Right lobe of liver (tissue), 6 donors: ENCODE measurements at regions not wholly inside any gene's neighbourhood (a gene's known extent, or its start where the extent isn't known, plus 50 kb on each side); places are given as distances from the start of the nearest gene placed in this dataset.
"Not testable (repeated sequence)": the region's sequence is repeated elsewhere in the genome, so short reads cannot be mapped to it uniquely, and the experiment has no call there.

Experiments
- ATAC-seq, 4 donors: fragments of 200-7000 bp; cut with Tn5 transposase; one replicate each; pipeline ENCODE4 v1.9.1; 2020; ENCODE audit warnings: mild to moderate bottlenecking in 4 of 4, moderate library complexity in 4 of 4
- DNase-seq, 3 donors: peaks; one replicate each; pipeline ENCODE4 v3.0.0-alpha.2; 2020
- H3K27ac ChIP-seq, 3 donors: fragments of 200-600 bp; one replicate each; pipeline ENCODE4 v1.8.0; 2022
- H3K27me3 ChIP-seq, 2 donors: fragments of 200-600 bp; one replicate each; pipeline ENCODE4 v1.8.0; 2022
- H3K36me3 ChIP-seq, 4 donors: fragments of 200-600 bp; sonication (generic) in 1 of 4; one replicate each; pipeline versions ENCODE4 v1.5.1 to v1.8.0; 2017 to 2022; ENCODE audit warnings: control low read depth in 1 of 4
- H3K4me1 ChIP-seq, 4 donors: fragments of 200-600 bp; sonication (generic) in 1 of 4; one replicate each; pipeline versions ENCODE4 v1.5.1 to v1.8.0; 2017 to 2022; ENCODE audit warnings: control low read depth in 1 of 4
- H3K4me3 ChIP-seq, 3 donors: fragments of 200-600 bp; one replicate each; pipeline ENCODE4 v1.8.0; 2022
- H3K9me3 ChIP-seq, 4 donors: fragments of 200-600 bp; sonication (generic) in 1 of 4; one replicate each; pipeline versions ENCODE4 v1.5.1 to v1.8.0; 2017 to 2022; ENCODE audit warnings: control low read depth in 1 of 4
- WGBS: methylation state at CpG from one replicate; pipeline ENCODE4 v1.1.6; 2018; ENCODE audit warnings: low coverage, low lambda C conversion rate; ENCODE audit not compliant: insufficient coverage; ENCODE audit errors: missing lambda C conversion rate; 5-methylcytosine and 5-hydroxymethylcytosine counted together
- intact Hi-C, 2 donors: fragments of 100-400 bp; cut with DNase I; formaldehyde crosslinking; loops; one replicate each; pipeline versions ENCODE4 v1.11.2 to v1.14.1; 2022
- TF ChIP-seq, protein P1 (sequence below), 4 donors: fragments of 200-600 bp in 3 of 4; fragments of 450-650 bp in 1 of 4; IDR thresholded peaks; one replicate each; pipeline versions ENCODE4 v1.5.1 to v1.8.0; 2016 to 2022; ENCODE audit warnings: antibody characterized with exemption in 4 of 4, mild to moderate bottlenecking in 2 of 4
- donor health status: DM: no; HTN: yes; CAD: no.
- donor health status: DM: no; HTN: no; CAD: no.
- donor health status: DM: no; HTN: no; CAD: no.
- donor health status: DM: no; HTN: yes; CAD: no.
- donor health status: DM: no; HTN: yes; CAD: no.

DNA sequence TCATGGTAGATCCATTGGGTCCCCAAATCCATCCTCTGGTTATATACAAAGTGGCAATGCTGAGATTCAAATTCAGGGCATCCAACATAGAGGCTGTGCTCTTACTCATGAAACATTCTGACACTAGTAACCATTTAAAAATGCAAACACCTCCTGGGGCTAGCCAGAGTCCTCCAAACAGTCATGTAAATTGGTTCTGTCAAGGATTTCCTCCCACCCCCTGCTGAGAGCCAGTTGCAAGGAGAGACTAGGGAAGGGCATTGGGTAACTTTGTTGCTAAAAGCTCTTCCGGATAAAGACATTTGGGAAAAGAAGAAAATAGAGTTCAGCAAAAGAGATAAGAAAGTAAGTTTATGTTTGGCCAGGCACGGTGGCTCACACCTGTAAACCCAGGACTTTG is 58.3 kb downstream of the ART5 start:
- H3K4me3 ChIP-seq, H3K36me3 ChIP-seq, H3K27ac ChIP-seq, H3K27me3 ChIP-seq, ATAC-seq, intact Hi-C loops, DNase-seq, H3K9me3 ChIP-seq, H3K4me1 ChIP-seq: not testable (repeated sequence)
- WGBS, result 54% methylated on average over 2 of the region's 2 CpGs

DNA sequence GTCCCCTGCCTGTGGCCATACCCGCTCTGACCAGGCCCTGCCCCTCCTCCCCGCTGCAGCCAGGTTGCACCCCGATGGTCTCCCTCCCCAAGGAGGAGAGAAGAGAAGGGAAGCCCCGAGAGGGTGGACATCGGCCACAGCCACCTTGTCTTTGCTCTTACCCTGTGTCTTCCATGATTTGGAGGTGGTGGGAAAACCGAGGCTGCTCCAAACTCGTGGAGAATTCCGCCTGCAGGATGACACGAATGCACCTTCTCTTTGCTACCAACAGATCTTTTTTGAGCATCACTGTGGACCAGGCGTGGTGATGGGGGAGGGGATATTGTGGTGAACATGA is 60.4 kb downstream of the ART5 start:
- H3K4me3 ChIP-seq, DNase-seq, H3K36me3 ChIP-seq, ATAC-seq, H3K27ac ChIP-seq, H3K9me3 ChIP-seq, H3K27me3 ChIP-seq, intact Hi-C loops, H3K4me1 ChIP-seq: not testable (repeated sequence)
- no CpG with 5 or more reads among the region's 10 CpGs for WGBS

- H3K27me3 ChIP-seq, intact Hi-C loops, H3K36me3 ChIP-seq, H3K9me3 ChIP-seq, H3K4me1 ChIP-seq, H3K27ac ChIP-seq: not testable (repeated sequence)
- WGBS, result 7% methylated on average over 3 of the region's 92 CpGs
- DNase-seq (peak; percentile 64 to 74 (median 67)), ATAC-seq (peak; percentile 55 to 69 (median 62))
- H3K4me3 ChIP-seq, result peak overlapping the region; percentile 12 to 20 (median 19)
- TF ChIP-seq, protein P1, sequence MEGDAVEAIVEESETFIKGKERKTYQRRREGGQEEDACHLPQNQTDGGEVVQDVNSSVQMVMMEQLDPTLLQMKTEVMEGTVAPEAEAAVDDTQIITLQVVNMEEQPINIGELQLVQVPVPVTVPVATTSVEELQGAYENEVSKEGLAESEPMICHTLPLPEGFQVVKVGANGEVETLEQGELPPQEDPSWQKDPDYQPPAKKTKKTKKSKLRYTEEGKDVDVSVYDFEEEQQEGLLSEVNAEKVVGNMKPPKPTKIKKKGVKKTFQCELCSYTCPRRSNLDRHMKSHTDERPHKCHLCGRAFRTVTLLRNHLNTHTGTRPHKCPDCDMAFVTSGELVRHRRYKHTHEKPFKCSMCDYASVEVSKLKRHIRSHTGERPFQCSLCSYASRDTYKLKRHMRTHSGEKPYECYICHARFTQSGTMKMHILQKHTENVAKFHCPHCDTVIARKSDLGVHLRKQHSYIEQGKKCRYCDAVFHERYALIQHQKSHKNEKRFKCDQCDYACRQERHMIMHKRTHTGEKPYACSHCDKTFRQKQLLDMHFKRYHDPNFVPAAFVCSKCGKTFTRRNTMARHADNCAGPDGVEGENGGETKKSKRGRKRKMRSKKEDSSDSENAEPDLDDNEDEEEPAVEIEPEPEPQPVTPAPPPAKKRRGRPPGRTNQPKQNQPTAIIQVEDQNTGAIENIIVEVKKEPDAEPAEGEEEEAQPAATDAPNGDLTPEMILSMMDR (IDR thresholded peaks at IDR 0.05), result peak; percentile 65 to 83 (median 74)
Observed at GRCh38 chr11:3580487-3581388, 61.1 kb downstream of the ART5 start.

DNA sequence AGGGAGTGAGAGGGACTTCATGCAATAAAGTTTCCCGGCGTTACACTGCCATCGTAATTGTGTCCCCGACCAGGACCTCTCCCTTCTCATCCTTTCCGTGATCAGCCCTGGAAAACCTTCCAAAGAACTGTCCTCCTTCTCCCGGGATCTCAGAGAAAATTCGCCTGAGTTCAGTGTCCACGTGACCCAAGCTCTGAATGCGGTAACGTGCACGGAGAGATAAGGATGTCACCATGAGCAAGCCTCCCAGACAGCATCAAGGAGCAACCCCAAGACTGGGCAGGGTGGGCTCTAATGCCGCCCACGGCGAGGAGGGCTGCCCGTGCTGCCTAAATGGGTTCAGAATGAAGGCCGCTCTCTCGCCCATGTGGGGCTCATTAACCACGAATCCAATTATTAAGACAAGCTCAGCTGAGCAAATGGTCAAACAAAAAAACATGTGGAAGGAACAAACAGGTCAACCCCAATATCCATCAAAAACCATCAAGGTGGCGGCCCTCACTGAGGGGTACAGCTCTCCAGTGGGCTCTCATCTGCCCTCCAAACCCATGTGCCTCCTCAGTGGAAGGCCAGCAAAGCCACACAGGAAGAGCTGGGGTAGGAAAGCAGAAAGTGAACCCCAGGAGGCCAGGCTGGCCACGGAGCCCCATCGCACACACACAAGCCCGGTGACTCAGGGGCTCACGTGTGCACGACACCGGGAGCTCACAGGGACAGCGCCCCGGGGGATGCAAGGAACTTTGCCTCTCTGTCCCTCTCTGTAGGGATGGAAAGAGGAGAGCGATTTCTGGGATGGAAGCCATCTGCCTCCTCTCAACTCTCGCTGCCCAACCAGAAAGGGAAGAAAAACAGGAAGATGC is 62.0 kb downstream of the ART5 start:
- DNase-seq, H3K27ac ChIP-seq, H3K36me3 ChIP-seq, H3K27me3 ChIP-seq, H3K4me1 ChIP-seq, ATAC-seq, H3K4me3 ChIP-seq, H3K9me3 ChIP-seq, intact Hi-C loops: not testable (repeated sequence)
- 30% methylated on average over 11 of the region's 29 CpGs for WGBS

DNA sequence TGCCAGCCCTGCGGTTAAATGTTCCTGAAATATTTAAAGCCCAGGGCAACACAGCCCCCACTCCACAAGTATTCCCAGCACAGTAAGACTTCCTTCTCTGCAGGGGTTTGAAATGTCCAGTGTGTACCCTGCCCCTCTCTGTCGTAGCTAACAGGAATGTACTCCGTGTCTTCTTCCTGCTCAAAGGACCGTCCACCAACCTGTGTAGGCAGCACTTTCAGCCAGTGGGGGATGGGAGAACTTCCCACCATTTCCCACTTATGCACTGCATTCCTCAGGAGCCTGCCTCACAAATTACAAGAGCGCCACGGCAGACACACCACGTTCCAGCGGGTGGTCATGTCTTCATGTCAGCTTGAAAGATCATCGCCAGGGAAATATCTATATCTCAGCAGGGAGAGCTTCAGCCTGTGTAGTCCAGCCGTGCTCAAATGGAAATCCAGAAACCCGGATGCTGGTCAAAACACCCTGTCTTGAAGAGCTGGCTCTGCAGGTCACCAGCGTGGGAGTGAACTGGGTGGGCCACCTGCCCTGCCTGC is 65.7 kb downstream of the ART5 start:
- H3K4me1 ChIP-seq, ATAC-seq, H3K27me3 ChIP-seq, H3K27ac ChIP-seq, intact Hi-C loops, H3K9me3 ChIP-seq, DNase-seq, H3K36me3 ChIP-seq, H3K4me3 ChIP-seq: not testable (repeated sequence)
- WGBS, result 35% methylated on average over 7 of the region's 12 CpGs

DNA sequence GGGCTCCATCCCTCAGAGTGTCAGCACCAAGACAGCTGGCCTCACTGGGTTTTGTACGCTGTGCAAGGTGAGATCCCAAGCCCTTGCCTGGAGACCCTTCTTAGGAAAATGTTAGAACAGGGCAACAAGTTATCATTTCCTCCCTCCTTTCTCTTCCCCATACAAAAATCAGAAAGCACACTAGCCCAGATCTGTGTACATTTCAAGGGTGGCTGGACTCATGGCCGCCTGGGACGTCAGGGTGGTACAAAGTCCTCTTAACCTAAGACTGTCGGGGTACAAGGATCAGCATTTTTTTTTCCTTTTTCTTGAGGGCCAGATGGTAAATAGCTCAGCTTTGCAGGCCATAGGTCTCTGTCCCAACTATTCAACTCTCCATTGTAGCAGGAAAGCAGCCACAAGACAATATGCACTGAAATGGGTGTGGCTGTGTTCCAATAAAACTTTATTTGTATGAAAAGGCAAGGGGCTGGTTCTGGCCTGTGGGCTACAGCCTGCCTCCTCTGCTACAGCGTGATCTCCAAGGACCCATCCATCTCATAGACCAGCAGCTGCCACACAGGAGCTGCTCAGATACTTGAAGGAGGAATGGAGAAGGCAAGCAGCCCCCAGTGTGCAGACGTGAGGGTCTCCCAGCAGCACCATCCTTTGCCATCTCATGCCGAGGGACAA is 68.7 kb downstream of the ART5 start:
- H3K27ac ChIP-seq, ATAC-seq, H3K9me3 ChIP-seq, H3K4me3 ChIP-seq, H3K36me3 ChIP-seq, DNase-seq, H3K4me1 ChIP-seq, intact Hi-C loops, H3K27me3 ChIP-seq: not testable (repeated sequence)
- WGBS, result 69% methylated on average over 4 of the region's 7 CpGs

- intact Hi-C loops, H3K27ac ChIP-seq, H3K36me3 ChIP-seq, H3K4me3 ChIP-seq, H3K9me3 ChIP-seq, H3K27me3 ChIP-seq, ATAC-seq, DNase-seq, H3K4me1 ChIP-seq: not testable (repeated sequence)
- WGBS, result no CpG with 5 or more reads among the region's 2 CpGs
Observed at GRCh38 chr11:3571752-3572151, 70.0 kb downstream of the ART5 start.

DNA sequence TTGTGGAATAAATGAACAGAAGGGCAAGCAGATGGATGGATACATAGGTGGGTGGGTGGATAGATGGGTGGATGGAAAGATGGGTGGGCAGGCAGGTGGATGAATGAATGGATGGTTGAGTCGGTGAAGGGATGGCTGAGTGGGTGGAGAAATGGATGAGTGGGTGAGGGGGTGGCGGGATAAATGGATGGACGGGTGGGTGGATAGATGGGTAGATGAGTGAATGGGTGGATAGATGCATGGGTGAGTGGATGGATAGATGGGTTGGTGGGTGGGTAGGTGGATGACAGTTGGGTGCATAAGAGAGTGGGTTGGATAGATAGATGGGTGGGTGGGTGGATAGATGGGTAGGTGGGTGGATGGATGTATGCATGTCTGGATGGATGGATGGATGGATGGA is 76.0 kb downstream of the ART5 start:
- H3K36me3 ChIP-seq, H3K27ac ChIP-seq, H3K9me3 ChIP-seq, DNase-seq, H3K27me3 ChIP-seq, H3K4me1 ChIP-seq, H3K4me3 ChIP-seq, intact Hi-C loops, ATAC-seq: not testable (repeated sequence)
- WGBS, result no CpG with 5 or more reads among the region's 3 CpGs

DNA sequence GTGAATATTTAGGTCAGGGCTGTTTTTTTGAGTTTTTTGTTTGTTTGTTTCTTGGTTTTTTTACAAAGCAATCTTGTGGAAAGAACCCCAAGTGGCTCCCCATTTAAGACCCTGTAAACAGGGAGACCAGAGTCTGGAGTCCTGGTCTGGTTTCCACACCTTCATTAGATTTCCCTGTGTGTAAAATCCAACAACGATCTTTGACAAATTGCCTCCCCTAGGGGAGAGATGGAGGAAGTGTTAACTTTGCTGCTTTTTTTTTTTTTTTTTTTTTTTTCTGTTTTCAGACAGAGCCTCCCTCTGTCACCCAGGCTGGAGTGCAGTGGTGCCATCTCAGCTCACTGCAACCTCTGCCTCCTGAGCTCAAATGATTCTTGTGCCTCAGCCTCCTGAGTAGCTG is 77.4 kb downstream of the ART5 start:
- ATAC-seq, H3K9me3 ChIP-seq, intact Hi-C loops, H3K27ac ChIP-seq, H3K27me3 ChIP-seq, DNase-seq, H3K36me3 ChIP-seq, H3K4me1 ChIP-seq, H3K4me3 ChIP-seq: not testable (repeated sequence)
- WGBS, result 0% methylated on average over 1 of the region's 1 CpG

GRCh38 chr11:3554621-3555020 is 87.2 kb downstream of the ART5 start:
- H3K4me1 ChIP-seq, H3K4me3 ChIP-seq, intact Hi-C loops, H3K36me3 ChIP-seq, H3K27ac ChIP-seq, ATAC-seq, DNase-seq, H3K9me3 ChIP-seq, H3K27me3 ChIP-seq: not testable (repeated sequence)
- WGBS, result 44% methylated on average over 5 of the region's 6 CpGs
